Naive thymus-derived CD4-positive, alpha-beta T cell (primary cell): ENCODE measurements at regions not wholly inside any gene's neighbourhood (a gene's known extent, or its start where the extent isn't known, plus 50 kb on each side); places are given as distances from the start of the nearest gene placed in this dataset.

Source experiments
- ATAC-seq: fragments of 150-1000 bp; cut with Tn5 transposase; 2 replicates; pipeline ENCODE4 v1.10.0; 2021; ENCODE audit warnings: mild to moderate bottlenecking, moderate library complexity
- CTCF ChIA-PET: fragments of 350-600 bp; sonication (Branson Sonifier 250); formaldehyde crosslinking; loops from one replicate; lab custom pipeline; 2021; ENCODE audit warnings: antibody characterized with exemption; lab: Charles Lee
- POLR2A ChIA-PET: fragments of 350-600 bp; sonication (Branson Sonifier 250); formaldehyde crosslinking; loops from one replicate; lab custom pipeline; 2021; ENCODE audit warnings: antibody characterized with exemption, inconsistent platforms; lab: Charles Lee
- DNase-seq, 9 donors: peaks; one replicate each; pipeline versions ENCODE4 v3.0.0 to v3.0.0-alpha.2; 2020 to 2022; ENCODE audit warnings: mixed read lengths in 1 of 9
- H3K27ac ChIP-seq: one replicate; pipeline ENCODE4 v1.7.0; 2013; ENCODE audit warnings: mild to moderate bottlenecking, low read depth, low read length, moderate library complexity
- H3K27me3 ChIP-seq, 2 donors: one replicate each; pipeline ENCODE4 v1.7.0; 2013; ENCODE audit warnings: low read length in 2 of 2, mild to moderate bottlenecking in 2 of 2, moderate library complexity in 2 of 2; ENCODE audit not compliant: control insufficient read depth in 2 of 2, insufficient read depth in 2 of 2
- H3K36me3 ChIP-seq, 3 experiments: 1 replicate in 2 of 3; 2 replicates in 1 of 3; pipeline ENCODE4 v1.7.0; 2013; ENCODE audit warnings: low read length in 3 of 3, mild to moderate bottlenecking in 3 of 3, moderate library complexity in 1 of 3; ENCODE audit not compliant: insufficient read depth in 3 of 3, control insufficient read depth in 2 of 3
- H3K4me1 ChIP-seq, 2 donors: one replicate each; pipeline ENCODE4 v1.7.0; 2013; ENCODE audit warnings: low read length in 2 of 2, mild to moderate bottlenecking in 2 of 2, moderate library complexity in 1 of 2; ENCODE audit not compliant: control insufficient read depth in 2 of 2, insufficient read depth in 2 of 2
- H3K4me3 ChIP-seq: 2 replicates; pipeline ENCODE4 v1.7.0; 2013; ENCODE audit warnings: mild to moderate bottlenecking, low read length
- H3K9me3 ChIP-seq, 3 experiments: 1 replicate in 2 of 3; 2 replicates in 1 of 3; pipeline ENCODE4 v1.7.0; 2013; ENCODE audit warnings: low read length in 3 of 3; ENCODE audit not compliant: control insufficient read depth in 2 of 3
- H3K27ac Mint-ChIP-seq, 9 donors: one replicate each; pipeline ENCODE4 v1.8.0; 2020 to 2022; ENCODE audit warnings: mixed read lengths in 9 of 9, mild to moderate bottlenecking in 8 of 9, moderate library complexity in 5 of 9, inconsistent platforms in 2 of 9
- H3K27me3 Mint-ChIP-seq, 5 donors: one replicate each; pipeline ENCODE4 v1.8.0; 2021 to 2022; ENCODE audit warnings: mixed read lengths in 5 of 5, mild to moderate bottlenecking in 1 of 5
- H3K36me3 Mint-ChIP-seq, 5 donors: one replicate each; pipeline ENCODE4 v1.8.0; 2020 to 2022; ENCODE audit warnings: mixed read lengths in 5 of 5, mild to moderate bottlenecking in 3 of 5, inconsistent platforms in 1 of 5
- H3K4me1 Mint-ChIP-seq, 7 donors: one replicate each; pipeline ENCODE4 v1.8.0; 2020 to 2022; ENCODE audit warnings: mixed read lengths in 7 of 7, mild to moderate bottlenecking in 3 of 7, inconsistent platforms in 1 of 7
- H3K4me3 Mint-ChIP-seq, 10 donors: one replicate each; pipeline ENCODE4 v1.8.0; 2020 to 2022; ENCODE audit warnings: mild to moderate bottlenecking in 10 of 10, mixed read lengths in 10 of 10, moderate library complexity in 6 of 10, inconsistent platforms in 2 of 10
- H3K9me3 Mint-ChIP-seq, 11 donors: one replicate each; pipeline ENCODE4 v1.8.0; 2020 to 2022; ENCODE audit warnings: mixed read lengths in 11 of 11, mild to moderate bottlenecking in 4 of 11, inconsistent platforms in 1 of 11, moderate library complexity in 1 of 11
- intact Hi-C, 2 donors: fragments of 100-400 bp; cut with micrococcal nuclease; formaldehyde crosslinking; loops; one replicate each; pipeline ENCODE4 v1.15.1; 2023

DNA sequence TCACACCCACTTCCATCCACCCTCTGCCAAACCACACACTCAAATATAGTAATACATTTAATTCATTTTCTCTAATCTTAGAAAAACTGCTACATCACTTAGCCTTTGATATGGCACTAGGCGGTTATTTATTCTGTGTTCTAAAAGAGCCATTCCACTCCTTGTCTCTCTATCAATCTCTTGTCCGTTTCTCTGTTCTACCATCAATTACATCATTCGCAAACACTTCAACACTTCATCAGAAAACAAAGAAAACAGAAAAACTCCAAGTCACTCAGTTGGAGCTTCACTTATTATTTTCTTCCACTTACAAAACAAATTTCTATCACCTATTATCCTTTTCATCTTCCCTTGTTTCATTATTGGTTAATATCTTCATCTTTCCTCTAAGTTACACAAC, 1523.0 kb downstream of the KCNT2 start:
- no peaks in the 10 kb centered on the region for H3K36me3 ChIP-seq
- Mint-ChIP-seq H3K4me1 (no peaks in the 10 kb centered on the region), H3K27ac (no peak overlapping the region), H3K4me3 (no peak overlapping the region), H3K27me3 (no peaks in the 10 kb centered on the region), H3K36me3 (no peaks in the 10 kb centered on the region), H3K9me3 (peaks cover 0 to 3% (median 0%) of the 10 kb centered on the region in 11 donors)
- intact Hi-C loops: no loop called here
- H3K4me1 ChIP-seq: no peaks in the 10 kb centered on the region
- ATAC-seq: no peak
- ChIA-PET CTCF (no interaction called here), POLR2A (no interaction called here)
- H3K27me3 ChIP-seq: no peaks in the 10 kb centered on the region
- no peak overlapping the region for H3K4me3 ChIP-seq
- no peaks in the 10 kb centered on the region for H3K9me3 ChIP-seq
- DNase-seq: no peak
- H3K27ac ChIP-seq: no peak overlapping the region

DNA sequence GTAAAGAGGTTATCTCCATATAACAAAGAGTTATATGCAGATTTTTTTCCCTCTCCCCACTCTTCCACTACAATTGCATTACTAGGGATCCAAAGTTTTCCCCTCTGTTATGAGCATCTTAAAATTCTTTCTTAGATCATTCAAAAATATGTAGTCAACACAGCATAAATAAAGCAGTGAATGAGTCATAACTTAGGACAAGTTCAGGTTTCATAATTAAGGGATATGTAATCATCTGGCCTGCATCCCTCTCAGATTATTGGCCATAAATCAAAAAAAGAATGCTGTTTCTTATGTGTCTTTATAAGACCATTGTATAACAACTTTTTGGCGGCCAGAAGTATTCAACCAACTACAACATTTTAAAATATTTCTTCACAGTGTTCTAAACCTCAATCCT, 1526.1 kb downstream of the KCNT2 start:
- H3K36me3 Mint-ChIP-seq: no peaks in the 10 kb centered on the region
- ATAC-seq (no peak), DNase-seq (no peak)
- H3K27ac Mint-ChIP-seq: no peak overlapping the region
- no peaks in the 10 kb centered on the region for H3K4me1 Mint-ChIP-seq
- H3K27me3 ChIP-seq: no peaks in the 10 kb centered on the region
- H3K9me3 ChIP-seq: no peaks in the 10 kb centered on the region
- no peaks in the 10 kb centered on the region for H3K4me1 ChIP-seq
- intact Hi-C loops: no loop called here
- CTCF ChIA-PET: no interaction called here
- H3K9me3 Mint-ChIP-seq: peaks cover 0 to 3% (median 0%) of the 10 kb centered on the region in 11 donors
- H3K4me3 ChIP-seq: no peak overlapping the region
- H3K4me3 Mint-ChIP-seq: no peak overlapping the region
- POLR2A ChIA-PET: no interaction called here
- H3K27me3 Mint-ChIP-seq: no peaks in the 10 kb centered on the region
- H3K27ac ChIP-seq: no peak overlapping the region
- no peaks in the 10 kb centered on the region for H3K36me3 ChIP-seq

DNA sequence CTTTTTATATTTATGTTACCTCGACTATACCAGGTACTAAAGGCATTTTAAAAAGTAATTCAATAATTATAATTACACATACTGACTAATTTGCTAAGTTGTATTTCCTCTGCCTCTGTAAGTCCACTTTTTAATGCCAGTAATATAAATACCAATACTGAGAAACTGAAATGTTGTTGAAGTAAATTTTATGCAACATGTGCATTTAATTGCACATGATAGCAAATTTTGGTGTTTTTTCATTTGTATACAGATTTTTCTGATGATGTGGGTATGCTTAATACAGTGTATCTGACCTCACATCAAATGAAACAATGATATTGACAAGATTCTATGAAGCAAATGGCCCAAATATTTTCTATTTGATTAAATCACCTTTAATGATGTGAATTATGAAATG, 1531.6 kb downstream of the KCNT2 start:
- Histone ChIP-seq H3K4me1 (no peaks in the 10 kb centered on the region), H3K4me3 (no peak overlapping the region), H3K27me3 (no peaks in the 10 kb centered on the region), H3K36me3 (no peaks in the 10 kb centered on the region), H3K27ac (no peak overlapping the region), H3K9me3 (no peaks in the 10 kb centered on the region)
- no peak for DNase-seq
- Mint-ChIP-seq H3K27me3 (no peaks in the 10 kb centered on the region), H3K27ac (no peak overlapping the region), H3K4me1 (no peaks in the 10 kb centered on the region), H3K9me3 (no peaks in the 10 kb centered on the region), H3K4me3 (no peak overlapping the region), H3K36me3 (no peaks in the 10 kb centered on the region)
- ChIA-PET CTCF (no interaction called here), POLR2A (no interaction called here)
- intact Hi-C loops: no loop called here
- no peak for ATAC-seq

DNA sequence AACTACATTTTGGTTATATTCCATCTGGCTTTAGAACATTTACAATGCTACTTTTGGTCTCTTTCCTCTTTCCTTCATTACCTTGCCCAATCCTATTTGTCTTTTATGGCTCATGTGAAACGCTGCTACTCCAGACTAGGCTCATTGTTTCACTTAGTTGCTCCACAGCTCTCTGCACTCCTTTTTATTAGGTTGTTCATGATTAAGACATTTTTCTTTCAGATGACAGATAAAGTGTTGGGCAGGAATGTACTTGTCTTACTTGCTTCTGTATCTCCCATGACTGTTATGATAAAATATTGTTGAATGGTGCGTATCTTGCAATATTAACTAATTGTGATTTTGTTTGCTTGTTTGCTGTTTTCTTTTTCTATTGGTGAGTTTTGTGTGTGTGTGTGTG, 1532.3 kb downstream of the KCNT2 start:
- ChIA-PET CTCF (no interaction called here), POLR2A (no interaction called here)
- intact Hi-C loops: no loop called here
- DNase-seq: no peak
- H3K4me1 ChIP-seq: no peaks in the 10 kb centered on the region
- H3K9me3 Mint-ChIP-seq: no peaks in the 10 kb centered on the region
- H3K27ac Mint-ChIP-seq: no peak overlapping the region
- no peaks in the 10 kb centered on the region for H3K4me1 Mint-ChIP-seq
- no peak for ATAC-seq
- no peaks in the 10 kb centered on the region for H3K27me3 ChIP-seq
- H3K36me3 ChIP-seq: no peaks in the 10 kb centered on the region
- H3K9me3 ChIP-seq: no peaks in the 10 kb centered on the region
- H3K4me3 ChIP-seq: no peak overlapping the region
- no peaks in the 10 kb centered on the region for H3K36me3 Mint-ChIP-seq
- no peak overlapping the region for H3K27ac ChIP-seq
- H3K27me3 Mint-ChIP-seq: no peaks in the 10 kb centered on the region
- no peak overlapping the region for H3K4me3 Mint-ChIP-seq

DNA sequence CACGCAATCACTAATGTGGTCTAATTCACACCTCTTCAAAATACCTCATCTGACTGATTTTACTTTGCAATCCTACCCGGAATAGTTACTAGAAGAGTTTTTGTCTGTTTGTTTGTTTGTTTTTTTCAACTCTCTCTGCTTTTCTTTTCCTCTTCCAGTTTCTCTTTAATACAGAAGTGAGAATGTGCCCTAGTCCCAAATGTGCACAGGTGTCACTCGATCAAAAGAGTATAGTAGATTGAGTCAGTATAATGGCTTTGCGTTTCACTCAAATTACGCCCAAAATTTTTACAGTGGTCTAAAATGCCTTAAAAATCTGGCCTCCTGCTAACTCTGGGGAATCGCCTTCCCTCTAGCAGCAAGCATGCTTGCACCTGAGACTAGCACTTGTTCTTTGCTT, 1536.8 kb downstream of the KCNT2 start:
- H3K4me1 ChIP-seq: no peaks in the 10 kb centered on the region
- peaks cover 0 to 3% (median 0%) of the 10 kb centered on the region in 11 donors for H3K9me3 Mint-ChIP-seq
- no peak overlapping the region for H3K27ac Mint-ChIP-seq
- no peaks in the 10 kb centered on the region for H3K27me3 ChIP-seq
- H3K36me3 ChIP-seq: no peaks in the 10 kb centered on the region
- no peaks in the 10 kb centered on the region for H3K9me3 ChIP-seq
- no peaks in the 10 kb centered on the region for H3K36me3 Mint-ChIP-seq
- H3K4me3 Mint-ChIP-seq: no peak overlapping the region
- H3K27ac ChIP-seq: no peak overlapping the region
- ATAC-seq (no peak), DNase-seq (no peak)
- no peaks in the 10 kb centered on the region for H3K4me1 Mint-ChIP-seq
- H3K27me3 Mint-ChIP-seq: no peaks in the 10 kb centered on the region
- POLR2A ChIA-PET: no interaction called here
- CTCF ChIA-PET: no interaction called here
- intact Hi-C loops: no loop called here
- no peak overlapping the region for H3K4me3 ChIP-seq

DNA sequence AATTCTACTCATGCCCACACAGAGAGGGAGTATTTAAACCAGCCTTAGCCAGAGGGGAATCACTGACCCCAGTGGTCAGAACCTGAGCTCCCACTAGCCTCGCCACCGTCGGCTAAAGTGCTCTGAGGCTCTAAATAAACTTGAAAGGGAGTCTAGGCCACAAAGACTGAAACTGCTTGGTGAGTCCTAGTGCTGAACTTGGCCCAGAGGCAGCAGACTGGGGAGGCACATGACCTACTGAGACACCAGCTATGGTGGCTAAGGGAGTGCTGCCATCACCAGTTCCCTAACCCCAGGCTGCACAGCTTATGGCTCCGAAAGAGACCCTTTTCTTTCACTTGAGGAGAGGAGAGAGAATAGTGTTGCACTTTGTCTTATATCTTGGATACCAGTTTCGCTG, 1542.8 kb downstream of the KCNT2 start:
- intact Hi-C loops: no loop called here
- no peaks in the 10 kb centered on the region for H3K36me3 ChIP-seq
- DNase-seq: no peak
- no peak overlapping the region for H3K27ac Mint-ChIP-seq
- no peak overlapping the region for H3K27ac ChIP-seq
- no peak overlapping the region for H3K4me3 Mint-ChIP-seq
- no peaks in the 10 kb centered on the region for H3K27me3 ChIP-seq
- ATAC-seq: no peak
- peaks cover 0 to 3% (median 0%) of the 10 kb centered on the region in 11 donors for H3K9me3 Mint-ChIP-seq
- H3K9me3 ChIP-seq: no peaks in the 10 kb centered on the region
- no peaks in the 10 kb centered on the region for H3K4me1 ChIP-seq
- no peak overlapping the region for H3K4me3 ChIP-seq
- ChIA-PET CTCF (no interaction called here), POLR2A (no interaction called here)
- H3K36me3 Mint-ChIP-seq: no peaks in the 10 kb centered on the region
- H3K4me1 Mint-ChIP-seq: no peaks in the 10 kb centered on the region
- H3K27me3 Mint-ChIP-seq: no peaks in the 10 kb centered on the region

DNA sequence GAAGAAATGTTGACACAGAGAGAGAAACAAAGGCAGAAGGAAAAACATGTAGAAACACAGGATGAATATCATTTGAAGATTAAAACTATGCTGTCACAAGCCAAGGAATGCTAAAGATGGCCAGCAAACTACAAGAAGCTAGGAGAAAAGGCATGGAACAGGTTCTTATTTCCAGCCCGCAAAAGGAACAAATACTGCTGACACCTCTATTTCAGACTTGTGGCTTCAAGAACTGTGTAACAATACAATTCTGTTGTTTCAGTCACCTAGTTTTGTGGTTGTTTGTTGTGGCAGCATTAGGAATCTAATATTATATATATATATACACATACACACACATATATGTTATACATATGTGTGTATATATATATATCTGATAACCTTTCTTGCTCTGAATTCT, 1543.9 kb downstream of the KCNT2 start:
- intact Hi-C loops: no loop called here
- Histone ChIP-seq H3K27me3 (no peaks in the 10 kb centered on the region), H3K36me3 (no peaks in the 10 kb centered on the region), H3K4me1 (no peaks in the 10 kb centered on the region), H3K9me3 (no peaks in the 10 kb centered on the region), H3K4me3 (no peak overlapping the region), H3K27ac (no peak overlapping the region)
- ATAC-seq: no peak
- no peaks in the 10 kb centered on the region for H3K27me3 Mint-ChIP-seq
- H3K4me1 Mint-ChIP-seq: no peaks in the 10 kb centered on the region
- no peak for DNase-seq
- no peak overlapping the region for H3K27ac Mint-ChIP-seq
- no peak overlapping the region for H3K4me3 Mint-ChIP-seq
- POLR2A ChIA-PET: no interaction called here
- CTCF ChIA-PET: interaction anchor here (0.7 kb wide), 1 partner anchor 1972 kb away, joined by 3 read pairs; no protein-coding TSS in a partner anchor
- no peaks in the 10 kb centered on the region for H3K36me3 Mint-ChIP-seq
- H3K9me3 Mint-ChIP-seq: peaks cover 0 to 3% (median 0%) of the 10 kb centered on the region in 11 donors
